ENCODE measurements at regions not wholly inside any gene's neighbourhood (a gene's known extent, or its start where the extent isn't known, plus 50 kb on each side); places are given as distances from the start of the nearest gene placed in this dataset.

- intact Hi-C loops (cut with DNase I) = no loop called here
- DNase-seq (ENCODE audit: missing footprints) = no peak
- ATAC-seq = no peak
These were observed 65.5 kb downstream of the ANKRD60 start for GRCh38 chr20:58162986-58163385.

GRCh38 chr20:58161192-58161591 lies 67.3 kb downstream of the ANKRD60 start:
- intact Hi-C loops (cut with DNase I) = no loop called here
- ATAC-seq = no peak
- DNase-seq (ENCODE audit: missing footprints) = no peak

GRCh38 chr20:58160451-58161061 lies 67.9 kb downstream of the ANKRD60 start:
- intact Hi-C loops (cut with DNase I) = no loop called here
- DNase-seq (ENCODE audit: missing footprints) = no peak
- peak; percentile 69 for ATAC-seq

- DNase-seq (ENCODE audit: missing footprints) (no peak), ATAC-seq (no peak)
- intact Hi-C loops (cut with DNase I) = no loop called here
These were observed 73.1 kb downstream of the ANKRD60 start for GRCh38 chr20:58155148-58155925.

GRCh38 chr20:58154113-58154512 lies 74.3 kb downstream of the ANKRD60 start:
- intact Hi-C loops (cut with DNase I) = no loop called here
- no peak for ATAC-seq
- no peak for DNase-seq (ENCODE audit: missing footprints)

GRCh38 chr20:58153121-58153520 lies 75.3 kb downstream of the ANKRD60 start:
- intact Hi-C loops (cut with DNase I) = no loop called here
- DNase-seq (ENCODE audit: missing footprints) (no peak), ATAC-seq (no peak)

GRCh38 chr20:58150772-58151171 lies 77.7 kb downstream of the ANKRD60 start:
- DNase-seq (ENCODE audit: missing footprints) (no peak), ATAC-seq (no peak)
- intact Hi-C loops (cut with DNase I) = no loop called here

GRCh38 chr20:58149437-58150091 lies 78.9 kb downstream of the ANKRD60 start:
- intact Hi-C loops (cut with DNase I) = no loop called here
- ATAC-seq (no peak), DNase-seq (ENCODE audit: missing footprints) (no peak)

GRCh38 chr20:58148891-58149290 lies 79.6 kb downstream of the ANKRD60 start:
- intact Hi-C loops (cut with DNase I) = no loop called here
- no peak for DNase-seq (ENCODE audit: missing footprints)
- no peak for ATAC-seq

GRCh38 chr20:58147628-58148370 lies 80.7 kb downstream of the ANKRD60 start:
- ATAC-seq (no peak), DNase-seq (ENCODE audit: missing footprints) (no peak)
- intact Hi-C loops (cut with DNase I) = no loop called here

GRCh38 chr20:58146746-58147140 lies 81.7 kb downstream of the ANKRD60 start:
- intact Hi-C loops (cut with DNase I) = no loop called here
- ATAC-seq = no peak
- no peak for DNase-seq (ENCODE audit: missing footprints)

- ATAC-seq (no peak), DNase-seq (ENCODE audit: missing footprints) (no peak)
- intact Hi-C loops (cut with DNase I) = no loop called here
These were observed 82.2 kb downstream of the ANKRD60 start for GRCh38 chr20:58146081-58146745.

- DNase-seq (ENCODE audit: missing footprints) (no peak), ATAC-seq (no peak)
- intact Hi-C loops (cut with DNase I) = no loop called here
These were observed 82.9 kb downstream of the ANKRD60 start for GRCh38 chr20:58145506-58146080.

GRCh38 chr20:58144096-58144495 lies 84.4 kb downstream of the ANKRD60 start:
- intact Hi-C loops (cut with DNase I) = no loop called here
- DNase-seq (ENCODE audit: missing footprints) = no peak
- no peak for ATAC-seq

- ATAC-seq (no peak), DNase-seq (ENCODE audit: missing footprints) (no peak)
- intact Hi-C loops (cut with DNase I) = no loop called here
These were observed 84.9 kb downstream of the ANKRD60 start for GRCh38 chr20:58143531-58143930.

GRCh38 chr20:58142843-58143185 lies 85.6 kb downstream of the ANKRD60 start:
- intact Hi-C loops (cut with DNase I) = no loop called here
- ATAC-seq = no peak
- no peak for DNase-seq (ENCODE audit: missing footprints)

GRCh38 chr20:58141971-58142842 lies 86.2 kb downstream of the ANKRD60 start:
- intact Hi-C loops (cut with DNase I) = no loop called here
- no peak for DNase-seq (ENCODE audit: missing footprints)
- no peak for ATAC-seq

- intact Hi-C loops (cut with DNase I) = no loop called here
- DNase-seq (ENCODE audit: missing footprints) (no peak), ATAC-seq (no peak)
These were observed 87.0 kb downstream of the ANKRD60 start for GRCh38 chr20:58141496-58141895.
